Spleen (tissue), 7 donors: ENCODE measurements at regions not wholly inside any gene's neighbourhood (a gene's known extent, or its start where the extent isn't known, plus 50 kb on each side); places are given as distances from the start of the nearest gene placed in this dataset.

ENCODE experiments used
- POLR2A ChIP-seq, 3 donors: fragments of 450-650 bp; IDR thresholded peaks; one replicate each; pipeline ENCODE4 v1.5.1; 2017; ENCODE audit warnings: antibody characterized with exemption in 3 of 3, mild to moderate bottlenecking in 1 of 3
- TF ChIP-seq, protein P1 (sequence below), 11 experiments: fragments of 200-600 bp in 7 of 11; fragments of 450-650 bp in 4 of 11; sonication (generic) in 4 of 11; IDR thresholded peaks in 8 of 11; conservative IDR thresholded peaks in 3 of 11; 1 replicate in 7 of 11; 2 replicates in 4 of 11; pipeline versions ENCODE4 v1.4.0 to v1.8.0; 2016 to 2021; ENCODE audit warnings: antibody characterized with exemption in 11 of 11, inconsistent platforms in 4 of 11, mild to moderate bottlenecking in 1 of 11
- donor health status: DM: no; HTN: no; CAD: no; lungs with moderate emphysema.
- donor health status: DM: no; HTN: no; CAD: no.
- donor health status: DM: no; HTN: no; CAD: no.

DNA sequence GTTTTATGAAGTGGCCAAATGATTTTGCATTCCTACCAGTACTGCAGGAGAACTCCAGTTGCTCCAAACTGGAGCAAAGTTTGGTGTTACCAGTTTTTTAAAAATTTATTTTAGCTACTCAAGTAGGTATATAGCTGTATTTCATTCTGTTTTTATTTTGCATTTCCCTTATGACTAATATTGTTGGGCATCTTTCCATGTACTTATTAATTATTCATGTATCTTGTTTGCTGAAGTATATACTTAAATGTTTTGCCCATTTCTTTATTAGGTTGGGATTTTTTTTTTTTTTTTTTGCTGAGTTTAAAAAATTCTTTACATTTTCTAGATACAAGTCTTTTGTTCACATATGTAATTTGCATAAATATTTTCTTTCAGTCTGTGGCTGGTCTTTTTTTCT is 386.6 kb upstream of the DAB2 start:
- TF ChIP-seq, protein P1, sequence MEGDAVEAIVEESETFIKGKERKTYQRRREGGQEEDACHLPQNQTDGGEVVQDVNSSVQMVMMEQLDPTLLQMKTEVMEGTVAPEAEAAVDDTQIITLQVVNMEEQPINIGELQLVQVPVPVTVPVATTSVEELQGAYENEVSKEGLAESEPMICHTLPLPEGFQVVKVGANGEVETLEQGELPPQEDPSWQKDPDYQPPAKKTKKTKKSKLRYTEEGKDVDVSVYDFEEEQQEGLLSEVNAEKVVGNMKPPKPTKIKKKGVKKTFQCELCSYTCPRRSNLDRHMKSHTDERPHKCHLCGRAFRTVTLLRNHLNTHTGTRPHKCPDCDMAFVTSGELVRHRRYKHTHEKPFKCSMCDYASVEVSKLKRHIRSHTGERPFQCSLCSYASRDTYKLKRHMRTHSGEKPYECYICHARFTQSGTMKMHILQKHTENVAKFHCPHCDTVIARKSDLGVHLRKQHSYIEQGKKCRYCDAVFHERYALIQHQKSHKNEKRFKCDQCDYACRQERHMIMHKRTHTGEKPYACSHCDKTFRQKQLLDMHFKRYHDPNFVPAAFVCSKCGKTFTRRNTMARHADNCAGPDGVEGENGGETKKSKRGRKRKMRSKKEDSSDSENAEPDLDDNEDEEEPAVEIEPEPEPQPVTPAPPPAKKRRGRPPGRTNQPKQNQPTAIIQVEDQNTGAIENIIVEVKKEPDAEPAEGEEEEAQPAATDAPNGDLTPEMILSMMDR (IDR thresholded peaks at IDR 0.05 in 8 of 11, conservative IDR thresholded peaks at IDR 0.05 in 3 of 11), result no peak
- no peak for TF ChIP-seq POLR2A (IDR thresholded peaks at IDR 0.05)
